ENCODE measurements at regions not wholly inside any gene's neighbourhood (a gene's known extent, or its start where the extent isn't known, plus 50 kb on each side); places are given as distances from the start of the nearest gene placed in this dataset.

- TF ChIP-seq BACH2 (CRISPR knock-in tag; IDR thresholded peaks at IDR 0.05; ENCODE audit: borderline replicate concordance) (no peak), ZC3H10 (CRISPR knock-in tag; IDR thresholded peaks at IDR 0.05) (no peak), ZFP3 (CRISPR knock-in tag; IDR thresholded peaks at IDR 0.05) (no peak), TCF4 (CRISPR knock-in tag; IDR thresholded peaks at IDR 0.05; ENCODE audit: borderline replicate concordance) (no peak), CREB5 (CRISPR knock-in tag; IDR thresholded peaks at IDR 0.05; ENCODE audit: low read depth) (no peak), ZFP30 (CRISPR knock-in tag; IDR thresholded peaks at IDR 0.05) (no peak), OSR1 (CRISPR knock-in tag; IDR thresholded peaks at IDR 0.05) (no peak), ZNF70 (CRISPR knock-in tag; IDR thresholded peaks at IDR 0.05) (no peak), ESRRG (CRISPR knock-in tag; IDR thresholded peaks at IDR 0.05) (no peak), PATZ1 (CRISPR knock-in tag; IDR thresholded peaks at IDR 0.05; ENCODE audit: borderline replicate concordance) (no peak), TSHZ2 (CRISPR knock-in tag; IDR thresholded peaks at IDR 0.05) (no peak), ZNF8 (CRISPR knock-in tag; IDR thresholded peaks at IDR 0.05) (no peak), ARNTL (CRISPR knock-in tag; IDR thresholded peaks at IDR 0.05; ENCODE audit: borderline replicate concordance, low read depth) (no peak)
Observed at GRCh38 chr2:157170299-157170698, 87.2 kb upstream of the GALNT5 start.
